Liver (tissue), 3 donors: ENCODE measurements at regions not wholly inside any gene's neighbourhood (a gene's known extent, or its start where the extent isn't known, plus 50 kb on each side); places are given as distances from the start of the nearest gene placed in this dataset.

ENCODE experiments used
- FOXA1 ChIP-seq: IDR thresholded peaks from 2 replicates; pipeline ENCODE4 v1.6.1; 2016; ENCODE audit warnings: antibody characterized with exemption
- RXRA ChIP-seq, 2 donors: IDR thresholded peaks; 2 replicates each; pipeline ENCODE4 v1.6.1; 2017 to 2018; ENCODE audit warnings: antibody characterized with exemption in 2 of 2, mild to moderate bottlenecking in 1 of 2
- SP1 ChIP-seq: IDR thresholded peaks from 2 replicates; pipeline ENCODE4 v1.6.1; 2018; ENCODE audit warnings: antibody characterized with exemption, mild to moderate bottlenecking
- TAF1 ChIP-seq: conservative IDR thresholded peaks from 2 replicates; pipeline ENCODE4 v1.6.1; 2016; ENCODE audit warnings: antibody characterized with exemption, mild to moderate bottlenecking
- YY1 ChIP-seq: IDR thresholded peaks from 2 replicates; pipeline ENCODE4 v1.6.1; 2016; ENCODE audit warnings: antibody characterized with exemption, mild to moderate bottlenecking
- TF ChIP-seq, protein P1 (sequence below): fragments of 150-350 bp; IDR thresholded peaks from 2 replicates; pipeline ENCODE4 v1.5.1; 2017; ENCODE audit warnings: improper control_type of control experiment, low read depth, low read length; ENCODE audit not compliant: missing input control
- TF ChIP-seq, protein P2 (sequence below): IDR thresholded peaks from 2 replicates; pipeline ENCODE4 v1.6.1; 2016; ENCODE audit warnings: antibody characterized with exemption
- TF ChIP-seq, protein P3 (sequence below): IDR thresholded peaks from 2 replicates; pipeline ENCODE4 v1.6.1; 2016; ENCODE audit warnings: antibody characterized with exemption
- donor health status: healthy.
- donor health status: healthy.

DNA sequence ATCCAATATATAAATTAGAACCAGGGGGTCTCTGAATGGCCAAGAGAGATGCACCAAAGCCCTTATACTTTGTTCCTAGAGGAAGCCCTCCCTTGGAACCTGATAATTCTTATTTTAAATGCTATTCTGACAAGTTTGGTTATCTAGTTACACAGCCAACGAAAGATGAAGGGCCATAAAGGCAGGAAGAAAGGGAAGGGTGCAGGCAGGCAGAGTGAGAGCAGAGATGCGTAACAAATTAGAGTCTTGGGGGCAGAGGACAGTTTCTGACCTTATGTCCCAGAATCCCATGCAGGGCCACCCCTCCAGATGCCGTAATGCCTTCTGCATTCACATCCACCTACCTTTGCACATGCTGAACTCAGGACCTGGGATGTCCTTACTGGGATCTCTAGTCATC lies 344.6 kb upstream of the ARID1B start:
- TF ChIP-seq, protein P1, sequence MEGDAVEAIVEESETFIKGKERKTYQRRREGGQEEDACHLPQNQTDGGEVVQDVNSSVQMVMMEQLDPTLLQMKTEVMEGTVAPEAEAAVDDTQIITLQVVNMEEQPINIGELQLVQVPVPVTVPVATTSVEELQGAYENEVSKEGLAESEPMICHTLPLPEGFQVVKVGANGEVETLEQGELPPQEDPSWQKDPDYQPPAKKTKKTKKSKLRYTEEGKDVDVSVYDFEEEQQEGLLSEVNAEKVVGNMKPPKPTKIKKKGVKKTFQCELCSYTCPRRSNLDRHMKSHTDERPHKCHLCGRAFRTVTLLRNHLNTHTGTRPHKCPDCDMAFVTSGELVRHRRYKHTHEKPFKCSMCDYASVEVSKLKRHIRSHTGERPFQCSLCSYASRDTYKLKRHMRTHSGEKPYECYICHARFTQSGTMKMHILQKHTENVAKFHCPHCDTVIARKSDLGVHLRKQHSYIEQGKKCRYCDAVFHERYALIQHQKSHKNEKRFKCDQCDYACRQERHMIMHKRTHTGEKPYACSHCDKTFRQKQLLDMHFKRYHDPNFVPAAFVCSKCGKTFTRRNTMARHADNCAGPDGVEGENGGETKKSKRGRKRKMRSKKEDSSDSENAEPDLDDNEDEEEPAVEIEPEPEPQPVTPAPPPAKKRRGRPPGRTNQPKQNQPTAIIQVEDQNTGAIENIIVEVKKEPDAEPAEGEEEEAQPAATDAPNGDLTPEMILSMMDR: no peak
- no peak for TF ChIP-seq YY1
- TF ChIP-seq FOXA1: no peak
- no peak for TF ChIP-seq RXRA (IDR thresholded peaks at IDR 0.05)
- TF ChIP-seq, protein P2, sequence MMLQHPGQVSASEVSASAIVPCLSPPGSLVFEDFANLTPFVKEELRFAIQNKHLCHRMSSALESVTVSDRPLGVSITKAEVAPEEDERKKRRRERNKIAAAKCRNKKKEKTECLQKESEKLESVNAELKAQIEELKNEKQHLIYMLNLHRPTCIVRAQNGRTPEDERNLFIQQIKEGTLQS: no peak
- TF ChIP-seq TAF1: no peak
- no peak for TF ChIP-seq SP1
- TF ChIP-seq, protein P3, sequence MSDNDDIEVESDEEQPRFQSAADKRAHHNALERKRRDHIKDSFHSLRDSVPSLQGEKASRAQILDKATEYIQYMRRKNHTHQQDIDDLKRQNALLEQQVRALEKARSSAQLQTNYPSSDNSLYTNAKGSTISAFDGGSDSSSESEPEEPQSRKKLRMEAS: no peak
